HepG2 (cell line): ENCODE measurements at regions not wholly inside any gene's neighbourhood (a gene's known extent, or its start where the extent isn't known, plus 50 kb on each side); places are given as distances from the start of the nearest gene placed in this dataset.

Source experiments
- ATAC-seq: fragments of 200-7000 bp; cut with Tn5 transposase; 3 replicates; pipeline ENCODE4 v1.9.1; 2020; ENCODE audit warnings: mild to moderate bottlenecking, moderate library complexity
- BruUV-seq: library from RNA; stranded (reverse); fragments of 400-500 nt; replicated peaks from 2 replicates; lab custom pipeline; 2021; lab: Mats Ljungman, UMichigan
- CTCF ChIA-PET: fragments of 300-600 bp; formaldehyde crosslinking; extraction: SDS; loops from one replicate; lab custom pipeline; 2021; ENCODE audit warnings: low total read pairs, inconsistent platforms, low intra/inter-chr PET ratio; lab: Yijun Ruan, JAX
- POLR2A ChIA-PET: fragments of 350-600 bp; sonication (Branson Sonifier 250); formaldehyde crosslinking; loops from one replicate; lab custom pipeline; 2020; ENCODE audit warnings: antibody characterized with exemption, inconsistent platforms; lab: Yijun Ruan, JAX
- DNase-seq: peaks from one replicate; pipeline ENCODE4 v3.0.0-alpha.2; 2015; ENCODE audit warnings: low spot score
- FAIRE-seq: peaks from 3 replicates; lab custom pipeline; 2011; peaks lifted over from hg19 to GRCh38; lab: Jason Lieb, UNC
- H2AFZ ChIP-seq: one replicate; pipeline ENCODE4 v1.6.1; 2011; ENCODE audit warnings: low read length, inconsistent platforms
- H3K27ac ChIP-seq: fragments of 300-600 bp; 3 replicates; pipeline ENCODE4 v1.8.0; 2011; ENCODE audit warnings: mixed run types, mild to moderate bottlenecking, mixed read lengths, low read length, inconsistent platforms; ENCODE audit not compliant: insufficient read depth; ENCODE audit errors: extremely low read length
- H3K27me3 ChIP-seq, 2 experiments: fragments of 200-600 bp in 1 of 2; 2 replicates in 1 of 2; 3 replicates in 1 of 2; pipeline versions ENCODE4 v1.6.0 to v1.8.0; 2011; ENCODE audit warnings: low read length in 2 of 2, mild to moderate bottlenecking in 2 of 2, moderate library complexity in 2 of 2, inconsistent platforms in 1 of 2; ENCODE audit not compliant: insufficient read depth in 2 of 2, control insufficient read depth in 1 of 2
- H3K36me3 ChIP-seq, 2 experiments: fragments of 200-600 bp in 1 of 2; replicated peaks in 1 of 2; 2 replicates in 1 of 2; 3 replicates in 1 of 2; pipeline versions ENCODE4 v1.5.1 to v1.8.0; 2011; ENCODE audit warnings: low read length in 2 of 2, inconsistent platforms in 1 of 2; ENCODE audit not compliant: insufficient read depth in 2 of 2, control insufficient read depth in 1 of 2
- H3K4me1 ChIP-seq: 2 replicates; pipeline ENCODE4 v1.5.1; 2012; ENCODE audit warnings: low read length, inconsistent platforms; ENCODE audit not compliant: insufficient read depth
- H3K4me2 ChIP-seq: 2 replicates; pipeline ENCODE4 v1.6.0; 2011; ENCODE audit warnings: low read depth, low read length, inconsistent platforms
- H3K4me3 ChIP-seq, 3 experiments: fragments of 200-600 bp in 1 of 3; sonication (generic), shearing (Covaris generic) in 1 of 3; replicated peaks in 1 of 3; 2 replicates each; pipeline ENCODE4 v1.5.1; 2011 to 2016; ENCODE audit warnings: low read length in 3 of 3, inconsistent platforms in 2 of 3, low read depth in 2 of 3, mild to moderate bottlenecking in 2 of 3, control low read depth in 1 of 3, mixed read lengths in 1 of 3; ENCODE audit not compliant: insufficient read depth in 1 of 3
- H3K79me2 ChIP-seq: one replicate; pipeline ENCODE4 v1.6.1; 2011; ENCODE audit warnings: low read length, inconsistent platforms; ENCODE audit not compliant: insufficient read depth
- H3K9ac ChIP-seq: 2 replicates; pipeline ENCODE4 v1.6.0; 2011; ENCODE audit warnings: mild to moderate bottlenecking, low read depth, low read length, inconsistent platforms; ENCODE audit not compliant: insufficient read depth
- H3K9me3 ChIP-seq: 2 replicates; pipeline ENCODE4 v1.5.1; 2012; ENCODE audit warnings: mild to moderate bottlenecking, low read length
- H4K20me1 ChIP-seq: 2 replicates; pipeline ENCODE4 v1.6.0; 2011; ENCODE audit warnings: inconsistent platforms, mild to moderate bottlenecking, low read length, moderate library complexity; ENCODE audit not compliant: insufficient read depth
- DPF2 ChIP-seq: sonication (generic); formaldehyde crosslinking; IDR thresholded peaks from 2 replicates; pipeline ENCODE4 v1.4.0; 2020; ENCODE audit warnings: mild to moderate bottlenecking, low read depth, missing genetic modification reagents, borderline replicate concordance
- KLF13 ChIP-seq: sonication (generic); formaldehyde crosslinking; IDR thresholded peaks from 2 replicates; pipeline ENCODE4 v1.4.0; 2020; ENCODE audit warnings: mild to moderate bottlenecking, missing genetic modification reagents
- SRY ChIP-seq: sonication (generic); formaldehyde crosslinking; IDR thresholded peaks from 2 replicates; pipeline ENCODE4 v1.8.0; 2022; ENCODE audit warnings: mild to moderate bottlenecking, missing genetic modification reagents
- TBX2 ChIP-seq: sonication (generic); formaldehyde crosslinking; IDR thresholded peaks from 2 replicates; pipeline ENCODE4 v1.5.0; 2020; ENCODE audit warnings: missing genetic modification reagents, mild to moderate bottlenecking, borderline replicate concordance
- ZBTB21 ChIP-seq: sonication (generic); formaldehyde crosslinking; IDR thresholded peaks from 2 replicates; pipeline ENCODE4 v1.4.0; 2020; ENCODE audit warnings: missing genetic modification reagents
- ZNF543 ChIP-seq: sonication (generic); formaldehyde crosslinking; IDR thresholded peaks from 2 replicates; pipeline ENCODE4 v1.4.0; 2020; ENCODE audit warnings: mild to moderate bottlenecking, missing genetic modification reagents
- WGBS: methylation state at CpG from one replicate; pipeline ENCODE4 v1.1.6; 2017; ENCODE audit warnings: low lambda C conversion rate; 5-methylcytosine and 5-hydroxymethylcytosine counted together
- in situ Hi-C: cut with HindIII; loops from 2 replicates; pipeline ENCODE4 v1.10.0; 2017; ENCODE audit warnings: low pct_unique_long_range_greater_than_20kb; ENCODE audit not compliant: extremely low pct_ligation_motif_present
- intact Hi-C: fragments of 100-400 bp; cut with micrococcal nuclease; formaldehyde crosslinking; loops from one replicate; pipeline ENCODE4 v1.10.0; 2022; ENCODE audit not compliant: unreplicated experiment
- TF ChIP-seq, protein P1 (sequence below): sonication (generic); formaldehyde crosslinking; IDR thresholded peaks from 2 replicates; pipeline ENCODE4 v1.8.1; 2023; ENCODE audit warnings: missing genetic modification reagents, mild to moderate bottlenecking, borderline replicate concordance
- TF ChIP-seq, protein P2 (sequence below): sonication (generic); formaldehyde crosslinking; IDR thresholded peaks from 2 replicates; pipeline ENCODE4 v1.8.0; 2022; ENCODE audit warnings: low read depth, missing genetic modification reagents

- Histone ChIP-seq H4K20me1 (no peaks in the 10 kb centered on the region), H2AFZ (no peak overlapping the region), H3K79me2 (no peaks in the 10 kb centered on the region), H3K9me3 (no peaks in the 10 kb centered on the region), H3K4me1 (no peaks in the 10 kb centered on the region), H3K4me2 (no peak overlapping the region; the same call in 1 of the 2 replicates), H3K27ac (no peak overlapping the region), H3K4me3 (no peak overlapping the region), H3K36me3 (no peaks in the 10 kb centered on the region), H3K9ac (no peak overlapping the region), H3K27me3 (peaks cover 2 to 14% of the 10 kb centered on the region in 2 experiments; a peak in 1 of 5 replicates)
- 31% methylated on average over 13 of the region's 37 CpGs for WGBS
- in situ Hi-C loops: no loop called here
- CTCF ChIA-PET: no interaction called here
- TF ChIP-seq TBX2 (no peak), ZBTB21 (CRISPR knock-in tag) (no peak), SRY (CRISPR knock-in tag) (no peak), DPF2 (CRISPR knock-in tag) (no peak), KLF13 (CRISPR knock-in tag) (no peak), ZNF543 (CRISPR knock-in tag) (no peak)
- TF ChIP-seq, protein P1, sequence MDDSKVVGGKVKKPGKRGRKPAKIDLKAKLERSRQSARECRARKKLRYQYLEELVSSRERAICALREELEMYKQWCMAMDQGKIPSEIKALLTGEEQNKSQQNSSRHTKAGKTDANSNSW (CRISPR knock-in tag): no peak
- TF ChIP-seq, protein P2, sequence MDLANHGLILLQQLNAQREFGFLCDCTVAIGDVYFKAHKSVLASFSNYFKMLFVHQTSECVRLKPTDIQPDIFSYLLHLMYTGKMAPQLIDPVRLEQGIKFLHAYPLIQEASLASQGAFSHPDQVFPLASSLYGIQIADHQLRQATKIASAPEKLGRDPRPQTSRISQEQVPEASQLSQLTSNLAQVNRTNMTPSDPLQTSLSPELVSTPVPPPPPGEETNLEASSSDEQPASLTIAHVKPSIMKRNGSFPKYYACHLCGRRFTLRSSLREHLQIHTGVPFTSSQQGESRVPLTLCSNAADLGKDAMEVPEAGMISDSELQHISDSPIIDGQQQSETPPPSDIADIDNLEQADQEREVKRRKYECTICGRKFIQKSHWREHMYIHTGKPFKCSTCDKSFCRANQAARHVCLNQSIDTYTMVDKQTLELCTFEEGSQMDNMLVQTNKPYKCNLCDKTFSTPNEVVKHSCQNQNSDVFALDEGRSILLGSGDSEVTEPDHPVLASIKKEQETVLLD (CRISPR knock-in tag): no peak
- intact Hi-C loops: no loop called here
- BruUV-seq: no TSS peak
- POLR2A ChIA-PET: no interaction called here
- DNase-seq (no peak), FAIRE-seq (no peak), ATAC-seq (peak; percentile 57)
Observed at GRCh38 chr3:180829409-180830405, 82.8 kb upstream of the FXR1 start.
